ENCODE measurements at regions not wholly inside any gene's neighbourhood (a gene's known extent, or its start where the extent isn't known, plus 50 kb on each side); places are given as distances from the start of the nearest gene placed in this dataset.

DNA sequence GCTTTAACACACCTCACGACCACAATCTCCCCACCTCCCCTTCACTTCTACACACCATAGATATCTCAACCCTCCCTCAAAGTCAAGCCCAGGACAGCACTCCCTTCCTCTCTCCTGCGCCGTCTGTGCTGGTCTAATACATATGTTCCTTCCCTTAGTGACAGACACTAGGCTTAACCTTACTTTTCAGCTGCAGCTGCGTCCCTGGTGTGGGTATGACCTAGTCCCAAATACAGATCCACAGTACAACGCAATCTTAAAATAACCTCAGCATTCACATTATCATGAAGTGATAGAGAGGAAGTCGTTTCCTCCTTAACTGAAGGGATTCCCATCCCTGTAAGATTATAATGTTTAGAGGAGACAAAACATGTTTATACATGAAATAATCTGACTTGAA lies 192.7 kb upstream of the TANK start:
- Histone ChIP-seq H3K27ac (no peak overlapping the region), H3K36me3 (no peaks in the 10 kb centered on the region), H3K9me3 (no peaks in the 10 kb centered on the region), H3K4me3 (no peak overlapping the region), H3K27me3 (no peaks in the 10 kb centered on the region), H3K4me1 (peaks cover 0 to 12% (median 6%) of the 10 kb centered on the region in 4 donors)
- intact Hi-C loops (cut with DNase I): no loop called here
- WGBS, 2 donors: 64 to 77% methylated on average over 6 of the region's 6 CpGs
- TF ChIP-seq EP300 (IDR thresholded peaks at IDR 0.05): no peak
- DNase-seq: no peak

DNA sequence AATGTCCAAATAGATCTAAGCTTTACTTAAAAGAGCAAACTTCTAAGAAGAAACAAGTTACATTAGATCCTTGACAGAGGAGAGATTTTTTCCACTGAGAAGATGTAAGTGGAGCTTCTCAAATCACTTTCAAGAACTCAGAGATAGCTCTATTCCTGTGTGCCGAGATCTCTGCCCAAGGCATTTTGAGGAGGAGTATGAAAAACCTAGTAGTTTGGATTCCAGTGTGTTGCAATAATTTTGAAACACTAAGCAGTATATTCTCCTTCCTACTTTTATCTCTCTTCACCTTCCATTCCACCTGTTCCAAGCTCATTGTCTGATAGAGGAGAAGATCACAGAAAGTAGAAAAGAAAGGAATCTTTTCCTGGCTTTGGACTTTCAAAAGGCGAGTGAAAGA lies 192.0 kb upstream of the TANK start:
- Histone ChIP-seq H3K4me3 (no peak overlapping the region), H3K27me3 (no peaks in the 10 kb centered on the region), H3K27ac (no peak overlapping the region), H3K36me3 (no peaks in the 10 kb centered on the region), H3K9me3 (no peaks in the 10 kb centered on the region), H3K4me1 (peaks cover 0 to 12% (median 6%) of the 10 kb centered on the region in 4 donors)
- WGBS, 2 donors: 41 to 92% methylated on average over 2 of the region's 2 CpGs
- intact Hi-C loops (cut with DNase I): no loop called here
- no peak for TF ChIP-seq POLR2AphosphoS5 (IDR thresholded peaks at IDR 0.05)
- TF ChIP-seq EP300 (IDR thresholded peaks at IDR 0.05): no peak
- TF ChIP-seq, protein P1, sequence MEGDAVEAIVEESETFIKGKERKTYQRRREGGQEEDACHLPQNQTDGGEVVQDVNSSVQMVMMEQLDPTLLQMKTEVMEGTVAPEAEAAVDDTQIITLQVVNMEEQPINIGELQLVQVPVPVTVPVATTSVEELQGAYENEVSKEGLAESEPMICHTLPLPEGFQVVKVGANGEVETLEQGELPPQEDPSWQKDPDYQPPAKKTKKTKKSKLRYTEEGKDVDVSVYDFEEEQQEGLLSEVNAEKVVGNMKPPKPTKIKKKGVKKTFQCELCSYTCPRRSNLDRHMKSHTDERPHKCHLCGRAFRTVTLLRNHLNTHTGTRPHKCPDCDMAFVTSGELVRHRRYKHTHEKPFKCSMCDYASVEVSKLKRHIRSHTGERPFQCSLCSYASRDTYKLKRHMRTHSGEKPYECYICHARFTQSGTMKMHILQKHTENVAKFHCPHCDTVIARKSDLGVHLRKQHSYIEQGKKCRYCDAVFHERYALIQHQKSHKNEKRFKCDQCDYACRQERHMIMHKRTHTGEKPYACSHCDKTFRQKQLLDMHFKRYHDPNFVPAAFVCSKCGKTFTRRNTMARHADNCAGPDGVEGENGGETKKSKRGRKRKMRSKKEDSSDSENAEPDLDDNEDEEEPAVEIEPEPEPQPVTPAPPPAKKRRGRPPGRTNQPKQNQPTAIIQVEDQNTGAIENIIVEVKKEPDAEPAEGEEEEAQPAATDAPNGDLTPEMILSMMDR (IDR thresholded peaks at IDR 0.05): no peak
- no peak for TF ChIP-seq POLR2A (IDR thresholded peaks at IDR 0.05)
- no peak for DNase-seq

DNA sequence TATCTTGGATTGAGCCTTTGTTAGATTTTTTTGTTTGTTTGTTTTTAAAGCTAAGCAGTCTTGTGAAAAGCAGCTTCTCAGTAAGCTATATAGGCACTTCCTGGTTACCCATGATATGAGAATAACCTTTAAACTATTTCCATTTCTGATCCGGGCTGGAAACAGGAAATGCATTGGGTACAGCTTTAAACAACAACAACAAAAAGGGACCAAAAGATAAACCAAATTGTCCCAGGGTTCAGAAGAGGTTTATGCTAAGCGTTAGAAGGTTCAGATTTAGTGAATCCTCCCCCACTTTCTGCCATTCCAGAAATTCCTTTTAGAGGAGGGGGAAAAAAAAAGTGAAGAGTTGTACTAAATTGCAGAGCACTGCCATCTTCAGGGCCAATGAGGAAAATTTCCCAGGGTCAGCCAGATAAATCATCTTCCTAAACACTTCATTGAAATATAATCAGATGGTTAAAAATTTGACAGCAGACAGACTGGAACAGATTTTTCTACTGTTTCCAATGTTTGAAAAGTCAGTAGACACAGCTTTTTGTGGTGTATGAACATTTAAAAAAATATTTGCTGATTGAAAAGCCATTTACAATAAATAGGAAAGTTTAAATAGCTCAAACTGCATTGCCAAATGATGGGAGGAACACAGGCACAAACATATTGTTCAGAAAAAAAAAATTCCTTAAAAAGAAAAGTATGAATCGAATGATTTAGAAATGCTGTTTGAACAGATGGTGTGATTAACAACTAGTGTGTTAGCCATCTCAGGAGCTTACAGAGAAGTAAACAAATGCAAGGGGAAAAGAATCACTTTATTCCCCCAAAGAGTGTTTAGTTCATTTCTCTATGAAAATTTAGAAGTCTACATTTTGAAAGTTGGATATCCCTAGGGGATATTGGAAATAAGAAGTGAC lies 189.9 kb upstream of the TANK start:
- DNase-seq: no peak
- TF ChIP-seq, protein P1 (IDR thresholded peaks at IDR 0.05): peak; percentile 53 to 73 (median 68)
- TF ChIP-seq EP300 (IDR thresholded peaks at IDR 0.05) (no peak), POLR2AphosphoS5 (IDR thresholded peaks at IDR 0.05) (no peak), POLR2A (IDR thresholded peaks at IDR 0.05) (no peak)
- peak overlapping the region; percentile 44 to 67 (median 48) for H3K27ac ChIP-seq
- H3K4me3 ChIP-seq: peak overlapping the region in 2 of 4 donors; percentile 5 to 24
- H3K27me3 ChIP-seq: no peaks in the 10 kb centered on the region
- H3K36me3 ChIP-seq: no peaks in the 10 kb centered on the region
- H3K9me3 ChIP-seq: no peaks in the 10 kb centered on the region
- 3 to 14% methylated on average over 3 of the region's 3 CpGs for WGBS, 2 donors
- H3K4me1 ChIP-seq: peaks cover 0 to 12% (median 6%) of the 10 kb centered on the region in 4 donors
- intact Hi-C loops (cut with DNase I): loop anchor here (1.0 to 10.0 kb wide), 4 partner anchors 306 to 718 kb away; no protein-coding TSS in a partner anchor

DNA sequence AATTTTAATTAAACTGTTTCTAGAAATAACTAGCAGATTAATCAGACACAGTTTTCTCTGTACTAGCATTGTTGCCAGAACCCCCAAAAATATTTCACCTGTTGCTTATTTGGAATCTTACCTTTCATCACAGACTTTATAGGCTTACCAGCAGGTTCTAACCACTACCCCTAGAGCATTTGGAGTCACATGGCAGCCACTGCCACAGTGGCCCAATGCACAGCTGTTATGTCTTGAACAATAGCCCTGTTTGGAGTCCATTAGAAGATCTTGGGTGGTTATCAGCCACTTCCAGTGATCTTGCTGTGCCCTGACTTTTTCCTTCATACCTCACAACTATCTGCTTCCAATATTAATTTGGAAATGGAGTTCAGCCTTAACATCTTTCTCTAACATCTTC lies 186.2 kb upstream of the TANK start:
- Histone ChIP-seq H3K36me3 (no peaks in the 10 kb centered on the region), H3K9me3 (no peaks in the 10 kb centered on the region), H3K4me1 (peaks cover 0 to 9% (median 6%) of the 10 kb centered on the region in 4 donors), H3K27ac (no peak overlapping the region), H3K4me3 (no peak overlapping the region), H3K27me3 (no peaks in the 10 kb centered on the region)
- no peak for DNase-seq
- intact Hi-C loops (cut with DNase I): loop anchor here (5.0 to 10.0 kb wide), 2 partner anchors 309 to 652 kb away; no protein-coding TSS in a partner anchor
- TF ChIP-seq POLR2A (IDR thresholded peaks at IDR 0.05) (no peak), POLR2AphosphoS5 (IDR thresholded peaks at IDR 0.05) (no peak), EP300 (IDR thresholded peaks at IDR 0.05) (no peak)
- TF ChIP-seq, protein P1 (IDR thresholded peaks at IDR 0.05): no peak

DNA sequence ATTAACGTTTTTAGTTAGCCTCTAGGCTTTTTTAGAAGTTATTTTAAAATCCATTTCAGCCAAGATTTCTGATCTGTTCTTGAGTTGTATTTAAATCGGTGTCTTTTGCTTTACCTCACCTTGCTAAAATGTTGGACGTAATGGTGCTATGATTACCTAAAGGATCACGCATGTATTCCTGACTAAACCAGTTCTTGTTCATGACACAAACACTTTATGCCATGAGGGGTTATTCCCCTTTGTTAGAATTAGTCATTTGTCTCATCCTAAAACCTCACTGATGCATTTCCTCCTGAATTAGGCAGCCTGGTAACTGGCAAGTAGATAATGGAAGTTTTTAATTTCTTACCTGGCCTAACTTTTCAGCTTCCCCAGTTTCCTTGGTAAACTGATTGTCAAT lies 185.4 kb upstream of the TANK start:
- no peaks in the 10 kb centered on the region for H3K9me3 ChIP-seq
- intact Hi-C loops (cut with DNase I): loop anchor here (5.0 to 10.0 kb wide), 2 partner anchors 310 to 653 kb away; no protein-coding TSS in a partner anchor
- H3K36me3 ChIP-seq: no peaks in the 10 kb centered on the region
- H3K27me3 ChIP-seq: no peaks in the 10 kb centered on the region
- TF ChIP-seq POLR2A (IDR thresholded peaks at IDR 0.05): no peak
- TF ChIP-seq, protein P1 (IDR thresholded peaks at IDR 0.05): no peak
- TF ChIP-seq EP300 (IDR thresholded peaks at IDR 0.05): no peak
- no peak for TF ChIP-seq POLR2AphosphoS5 (IDR thresholded peaks at IDR 0.05)
- 63 to 70% methylated on average over 4 of the region's 4 CpGs for WGBS, 2 donors
- H3K27ac ChIP-seq: no peak overlapping the region
- no peak overlapping the region for H3K4me3 ChIP-seq
- H3K4me1 ChIP-seq: peaks cover 0 to 9% (median 6%) of the 10 kb centered on the region in 4 donors
- no peak for DNase-seq
